ENCODE measurements at regions not wholly inside any gene's neighbourhood (a gene's known extent, or its start where the extent isn't known, plus 50 kb on each side); places are given as distances from the start of the nearest gene placed in this dataset.

- TF ChIP-seq CTCF (IDR thresholded peaks at IDR 0.05) = no peak
- TF ChIP-seq POLR2A (IDR thresholded peaks at IDR 0.05) = no peak
- no peak for TF ChIP-seq EP300 (IDR thresholded peaks at IDR 0.05)
These were observed 75.2 kb upstream of the PRKD1 start for GRCh38 chr14:30002859-30003258.

All from ovary (tissue), 3 donors.